GM12878 (cell line): ENCODE measurements at regions not wholly inside any gene's neighbourhood (a gene's known extent, or its start where the extent isn't known, plus 50 kb on each side); places are given as distances from the start of the nearest gene placed in this dataset.

ENCODE experiments used
- ATAC-seq: fragments of 200-7000 bp; cut with Tn5 transposase; 3 replicates; pipeline ENCODE4 v1.9.1; 2020; ENCODE audit warnings: mild to moderate bottlenecking, moderate library complexity
- BruUV-seq: library from RNA; stranded (reverse); fragments of 400-500 nt; replicated peaks from 2 replicates; lab custom pipeline; 2021; lab: Mats Ljungman, UMichigan
- CTCF ChIA-PET: fragments of 300-600 bp; sonication (Branson Sonifier 250); formaldehyde crosslinking; extraction: SDS; loops from one replicate; lab custom pipeline; 2021; ENCODE audit warnings: inconsistent platforms; lab: Yijun Ruan, JAX
- POLR2A ChIA-PET: fragments of 350-600 bp; formaldehyde crosslinking; extraction: SDS; loops from one replicate; lab custom pipeline; 2021; ENCODE audit warnings: inconsistent platforms; lab: Charles Lee
- RAD21 ChIA-PET: fragments of 300-600 bp; sonication (Branson Sonifier 250); formaldehyde crosslinking; loops from one replicate; lab custom pipeline; 2023; ENCODE audit warnings: antibody characterized with exemption; ENCODE audit not compliant: unreplicated experiment; lab: Charles Lee
- SMC1A ChIA-PET: fragments of 300-600 bp; sonication (Branson Sonifier 250); formaldehyde crosslinking; loops from one replicate; lab custom pipeline; 2023; ENCODE audit not compliant: unreplicated experiment, uncharacterized antibody; lab: Charles Lee
- DNase-seq: peaks from one replicate; pipeline ENCODE4 v3.0.0-alpha.2; 2011; ENCODE audit warnings: low read depth, low spot score
- FAIRE-seq: peaks from 3 replicates; lab custom pipeline; 2011; peaks lifted over from hg19 to GRCh38; lab: Jason Lieb, UNC
- H2AFZ ChIP-seq: 2 replicates; pipeline ENCODE4 v1.6.0; 2011; ENCODE audit warnings: low read depth, low read length, control low read depth; ENCODE audit not compliant: control insufficient read depth
- H3K27ac ChIP-seq: 2 replicates; pipeline ENCODE4 v1.5.1; 2011; ENCODE audit warnings: control low read depth; ENCODE audit not compliant: control insufficient read depth, insufficient read depth
- H3K27me3 ChIP-seq, 2 experiments: replicated peaks in 1 of 2; 2 replicates each; pipeline versions ENCODE4 v1.6.0 to v1.6.1; 2011; ENCODE audit warnings: low read length in 1 of 2; ENCODE audit not compliant: control insufficient read depth in 2 of 2, insufficient read depth in 2 of 2
- H3K36me3 ChIP-seq, 2 experiments: 2 replicates each; pipeline ENCODE4 v1.5.1; 2011; ENCODE audit warnings: low read length in 1 of 2; ENCODE audit not compliant: control insufficient read depth in 2 of 2, insufficient read depth in 2 of 2
- H3K4me1 ChIP-seq: 2 replicates; pipeline ENCODE4 v1.6.1; 2011; ENCODE audit warnings: mild to moderate bottlenecking, low read length, moderate library complexity, mixed read lengths; ENCODE audit not compliant: control insufficient read depth, insufficient read depth
- H3K4me2 ChIP-seq: 2 replicates; pipeline ENCODE4 v1.6.0; 2011; ENCODE audit warnings: control low read depth; ENCODE audit not compliant: control insufficient read depth, insufficient read depth
- H3K4me3 ChIP-seq: fragments of 200-600 bp; sonication (generic); 2 replicates; pipeline ENCODE4 v1.5.1; 2016
- H3K79me2 ChIP-seq: 2 replicates; pipeline ENCODE4 v1.6.0; 2011; ENCODE audit warnings: low read length; ENCODE audit not compliant: control insufficient read depth, insufficient read depth
- H3K9ac ChIP-seq: 2 replicates; pipeline ENCODE4 v1.8.0; 2011; ENCODE audit warnings: low read length, control low read depth, mixed read lengths; ENCODE audit not compliant: control insufficient read depth, insufficient read depth
- H3K9me3 ChIP-seq: replicated peaks from 3 replicates; pipeline ENCODE4 v1.5.1; 2011; ENCODE audit warnings: mild to moderate bottlenecking, low read length; ENCODE audit not compliant: control insufficient read depth, insufficient read depth
- H4K20me1 ChIP-seq: 2 replicates; pipeline ENCODE4 v1.6.0; 2011; ENCODE audit not compliant: control insufficient read depth, insufficient read depth
- ATF3 ChIP-seq: IDR thresholded peaks from 2 replicates; pipeline ENCODE4 v1.6.1; 2011; ENCODE audit warnings: low read depth, mild to moderate bottlenecking, low read length, moderate library complexity, borderline replicate concordance; ENCODE audit errors: extremely low read depth
- BHLHE40 ChIP-seq, 2 experiments: fragments of 450-650 bp in 1 of 2; IDR thresholded peaks; 2 replicates each; pipeline ENCODE4 v1.6.1; 2011 to 2017; ENCODE audit warnings: low read depth in 2 of 2, borderline replicate concordance in 1 of 2, improper control_type of control experiment in 1 of 2, low read length in 1 of 2, mild to moderate bottlenecking in 1 of 2
- EZH2 ChIP-seq: IDR thresholded peaks from 2 replicates; pipeline ENCODE4 v1.6.1; 2012; ENCODE audit warnings: low read depth, mild to moderate bottlenecking, control low read depth, inconsistent platforms, low read length, borderline replicate concordance; ENCODE audit not compliant: control insufficient read depth
- MEF2A ChIP-seq: IDR thresholded peaks from 2 replicates; pipeline ENCODE4 v1.6.1; 2011; ENCODE audit warnings: low read depth, mild to moderate bottlenecking, low read length, moderate library complexity; ENCODE audit not compliant: insufficient read depth
- MYB ChIP-seq: fragments of 150-350 bp; IDR thresholded peaks from 2 replicates; pipeline ENCODE4 v1.6.1; 2014; ENCODE audit warnings: mild to moderate bottlenecking, low read depth, low read length, borderline replicate concordance
- MYC ChIP-seq: IDR thresholded peaks from 2 replicates; pipeline ENCODE4 v1.6.1; 2011; ENCODE audit warnings: mild to moderate bottlenecking, low read length, moderate library complexity, inconsistent platforms; ENCODE audit not compliant: insufficient read depth, insufficient replicate concordance, insufficient read length, severe bottlenecking
- NRF1 ChIP-seq: conservative IDR thresholded peaks from 2 replicates; pipeline ENCODE4 v1.6.1; 2011; ENCODE audit warnings: mild to moderate bottlenecking, low read depth, low read length, improper control_type of control experiment
- POLR2A ChIP-seq: IDR thresholded peaks from 2 replicates; pipeline ENCODE4 v1.6.1; 2011; ENCODE audit warnings: low read depth, mild to moderate bottlenecking, low read length
- RUNX3 ChIP-seq: IDR thresholded peaks from 2 replicates; pipeline ENCODE4 v1.6.1; 2012; ENCODE audit warnings: low read length, inconsistent platforms
- SREBF1 ChIP-seq: IDR thresholded peaks from 2 replicates; pipeline ENCODE4 v1.6.1; 2012; ENCODE audit warnings: mild to moderate bottlenecking, low read length
- STAT1 ChIP-seq: fragments of 450-650 bp; conservative IDR thresholded peaks from 2 replicates; pipeline ENCODE4 v1.6.1; 2014; ENCODE audit warnings: antibody characterized with exemption, mild to moderate bottlenecking
- TBL1XR1 ChIP-seq: IDR thresholded peaks from 2 replicates; pipeline ENCODE4 v1.6.1; 2012; ENCODE audit warnings: low read depth, low read length, improper control_type of control experiment
- TCF12 ChIP-seq: IDR thresholded peaks from 2 replicates; pipeline ENCODE4 v1.6.1; 2011; ENCODE audit warnings: low read depth, mild to moderate bottlenecking, low read length
- USF1 ChIP-seq: IDR thresholded peaks from 2 replicates; pipeline ENCODE4 v1.6.1; 2011; ENCODE audit warnings: borderline replicate concordance, low read depth, mild to moderate bottlenecking, moderate library complexity, mixed read lengths, low read length; ENCODE audit not compliant: insufficient read depth; ENCODE audit errors: extremely low read length
- USF2 ChIP-seq: IDR thresholded peaks from 2 replicates; pipeline ENCODE4 v1.6.1; 2011; ENCODE audit warnings: low read depth, low read length, improper control_type of control experiment, borderline replicate concordance
- WRNIP1 ChIP-seq: IDR thresholded peaks from 2 replicates; pipeline ENCODE4 v1.6.1; 2011; ENCODE audit warnings: low read depth, low read length, improper control_type of control experiment, borderline replicate concordance
- ZBTB11 ChIP-seq: fragments of 450-650 bp; formaldehyde crosslinking; IDR thresholded peaks from 2 replicates; pipeline ENCODE4 v1.5.0; 2022; ENCODE audit warnings: mild to moderate bottlenecking, missing genetic modification characterization
- WGBS: methylation state at CpG from one replicate; pipeline ENCODE4 v1.1.6; 2016; ENCODE audit warnings: low lambda C conversion rate; ENCODE audit not compliant: insufficient replicate concordance, insufficient coverage; ENCODE audit errors: missing lambda C conversion rate; 5-methylcytosine and 5-hydroxymethylcytosine counted together
- in situ Hi-C: fragments of 300-500 bp; cut with MboI; formaldehyde crosslinking; loops from 9 replicates; pipeline ENCODE4 v1.14.3; 2018; ENCODE audit warnings: mixed read lengths
- intact Hi-C: fragments of 100-400 bp; cut with micrococcal nuclease; formaldehyde crosslinking; loops from one replicate; pipeline ENCODE4 v1.14.2; 2022; ENCODE audit not compliant: unreplicated experiment

- in situ Hi-C loops: no loop called here
- no peak for TF ChIP-seq EZH2
- TF ChIP-seq MYB: no peak
- TF ChIP-seq ATF3: no peak
- no peak for TF ChIP-seq POLR2A
- no peak for TF ChIP-seq MYC
- TF ChIP-seq USF2: no peak
- no peak for TF ChIP-seq TCF12
- no peak for TF ChIP-seq RUNX3
- TF ChIP-seq USF1: no peak
- no peak for TF ChIP-seq TBL1XR1
- TF ChIP-seq NRF1: no peak
- TF ChIP-seq SREBF1: no peak
- no peak for TF ChIP-seq STAT1
- no peak for TF ChIP-seq BHLHE40 (IDR thresholded peaks at IDR 0.05; ENCODE audit: borderline replicate concordance in 1 of 2, low read depth in 2 of 2, low read length in 1 of 2)
- no peak for TF ChIP-seq MEF2A
- no peak for TF ChIP-seq ZBTB11 (CRISPR knock-in tag)
- no peak for TF ChIP-seq WRNIP1
Observed at GRCh38 chrX:13152518-13153185, 108.2 kb upstream of the FAM9C start.

More at GRCh38 chrX:13152518-13153185, 108.2 kb upstream of the FAM9C start:
- SMC1A ChIA-PET: interaction anchor here (1.1 to 1.5 kb wide), 2 partner anchors 8 to 63 kb away, joined by 3 read pairs; no protein-coding TSS in a partner anchor
- intact Hi-C loops: no loop called here
- WGBS: 74% methylated on average over 7 of the region's 7 CpGs
- CTCF ChIA-PET: no interaction called here
- H3K27ac ChIP-seq: no peak overlapping the region
- no peak for FAIRE-seq
- no peak overlapping the region for H2AFZ ChIP-seq
- no peaks in the 10 kb centered on the region for H3K4me1 ChIP-seq
- BruUV-seq: no TSS peak
- no peak overlapping the region for H3K9ac ChIP-seq
- no peaks in the 10 kb centered on the region for H4K20me1 ChIP-seq
- ATAC-seq: no peak
- no peaks in the 10 kb centered on the region for H3K36me3 ChIP-seq
- H3K27me3 ChIP-seq: no peaks in the 10 kb centered on the region
- POLR2A ChIA-PET: interaction anchor here (0.6 kb wide), 1 partner anchor 86 kb away, joined by 3 read pairs; no protein-coding TSS in a partner anchor
- no peak overlapping the region for H3K4me3 ChIP-seq
- RAD21 ChIA-PET: interaction anchor here (0.5 to 1.1 kb wide), 3 partner anchors 9 to 252 kb away, joined by 3 read pairs; no protein-coding TSS in a partner anchor
- DNase-seq: no peak
- no peaks in the 10 kb centered on the region for H3K79me2 ChIP-seq
- H3K9me3 ChIP-seq: peaks cover 8% of the 10 kb centered on the region; the same call in 2 of the 3 replicates
- H3K4me2 ChIP-seq: no peak overlapping the region
